EH (cell line): ENCODE measurements at regions not wholly inside any gene's neighbourhood (a gene's known extent, or its start where the extent isn't known, plus 50 kb on each side); places are given as distances from the start of the nearest gene placed in this dataset.

Source experiments
- DNase-seq: peaks from one replicate; pipeline ENCODE4 v3.0.0-alpha.2; 2015; ENCODE audit warnings: low read depth

DNA sequence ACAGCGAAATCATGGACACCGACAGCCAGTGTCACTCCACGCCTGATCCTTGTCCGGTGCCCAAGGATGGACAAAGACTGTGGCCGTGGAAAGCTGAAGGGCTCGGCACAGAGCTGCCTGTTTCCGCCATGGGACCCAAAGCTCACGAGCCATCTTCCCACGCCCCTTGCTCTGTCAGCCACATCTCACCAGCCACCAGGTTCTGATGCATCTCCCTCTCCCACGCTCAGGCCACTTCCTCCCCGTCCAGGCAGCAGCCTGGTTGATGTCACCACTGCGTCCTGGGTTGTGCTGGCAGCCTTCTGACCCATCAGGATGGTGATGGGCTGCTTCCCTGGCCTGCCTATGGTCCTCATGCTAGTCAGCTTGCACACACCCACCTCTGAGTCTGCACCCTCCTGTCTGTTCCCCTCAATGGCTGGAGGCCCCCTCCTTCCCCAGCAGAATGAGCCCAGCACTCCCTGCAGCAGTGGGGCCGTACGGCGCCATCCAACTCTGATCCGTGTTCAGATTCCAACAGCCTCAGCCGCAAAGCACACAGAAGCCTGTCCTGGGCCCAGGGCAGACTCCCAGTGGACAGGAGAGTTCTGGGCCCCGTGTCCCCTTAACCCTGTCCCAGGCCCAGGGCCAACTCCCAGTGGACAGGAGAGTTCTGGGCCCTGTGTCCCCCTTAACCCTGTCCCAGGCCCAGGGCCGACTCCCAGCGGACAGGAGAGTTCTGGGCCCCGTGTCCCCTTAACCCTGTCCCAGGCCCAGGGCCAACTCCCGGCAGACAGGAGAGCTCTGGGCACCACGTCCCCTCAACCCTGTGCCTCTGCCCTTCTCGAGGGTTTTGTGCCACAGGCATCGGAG is 259.5 kb downstream of the BRD1 start:
- DNase-seq, result no peak

DNA sequence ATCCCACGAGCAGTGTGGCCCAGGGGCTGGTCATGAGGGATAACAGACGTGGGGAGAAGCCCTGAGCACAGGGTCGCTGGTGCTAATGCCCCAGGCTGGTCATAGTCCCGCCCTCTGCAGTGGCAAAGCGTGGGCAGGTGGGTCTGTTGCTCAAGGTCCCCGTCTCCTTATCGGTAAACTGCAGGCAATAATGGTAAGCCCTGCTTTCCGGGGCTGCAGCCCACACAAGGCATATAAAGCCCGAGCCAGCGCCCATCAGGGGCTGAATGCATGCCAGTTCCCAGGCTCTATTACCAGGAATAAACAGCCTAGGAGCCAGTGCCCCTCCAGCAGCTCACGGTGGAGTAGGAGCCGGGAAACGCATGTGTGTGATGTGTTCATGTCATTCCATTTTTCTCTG is 261.0 kb downstream of the BRD1 start:
- no peak for DNase-seq

DNA sequence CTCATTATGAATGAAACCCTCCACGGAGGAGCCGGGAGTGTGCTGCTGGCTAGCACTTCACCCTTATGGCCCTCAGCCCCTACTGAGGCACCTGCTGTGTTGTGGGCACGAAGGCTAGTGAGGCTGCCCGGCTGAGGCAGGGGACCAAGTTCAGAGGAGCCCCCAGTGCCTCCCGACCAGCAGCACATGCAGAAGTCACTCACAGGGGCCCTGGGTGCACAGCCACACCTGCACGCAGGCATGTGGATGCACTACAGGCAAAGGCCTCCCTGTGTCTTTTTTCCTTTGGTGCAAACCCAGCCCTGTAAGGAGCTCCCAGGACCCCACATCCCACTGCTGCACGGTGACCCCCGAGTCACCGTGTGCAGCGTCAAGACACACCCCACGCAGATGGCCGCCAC is 261.5 kb downstream of the BRD1 start:
- no peak for DNase-seq

DNA sequence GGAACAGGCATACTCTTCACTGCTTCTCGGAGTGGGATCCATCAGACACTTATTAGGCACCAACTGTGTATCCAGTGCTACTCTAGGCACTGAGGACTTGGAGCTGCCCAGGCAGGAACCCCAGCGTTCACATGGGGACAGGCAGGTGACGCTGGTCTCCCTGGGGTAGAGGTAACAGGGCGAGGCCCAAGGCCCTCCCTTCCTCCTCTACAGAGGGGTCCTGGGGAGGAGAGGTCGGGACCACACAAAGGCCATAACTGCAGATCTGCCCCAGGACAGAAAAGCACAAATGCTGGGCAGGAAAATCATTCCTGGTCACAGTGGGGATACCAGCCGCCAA is 262.2 kb downstream of the BRD1 start:
- no peak for DNase-seq

DNA sequence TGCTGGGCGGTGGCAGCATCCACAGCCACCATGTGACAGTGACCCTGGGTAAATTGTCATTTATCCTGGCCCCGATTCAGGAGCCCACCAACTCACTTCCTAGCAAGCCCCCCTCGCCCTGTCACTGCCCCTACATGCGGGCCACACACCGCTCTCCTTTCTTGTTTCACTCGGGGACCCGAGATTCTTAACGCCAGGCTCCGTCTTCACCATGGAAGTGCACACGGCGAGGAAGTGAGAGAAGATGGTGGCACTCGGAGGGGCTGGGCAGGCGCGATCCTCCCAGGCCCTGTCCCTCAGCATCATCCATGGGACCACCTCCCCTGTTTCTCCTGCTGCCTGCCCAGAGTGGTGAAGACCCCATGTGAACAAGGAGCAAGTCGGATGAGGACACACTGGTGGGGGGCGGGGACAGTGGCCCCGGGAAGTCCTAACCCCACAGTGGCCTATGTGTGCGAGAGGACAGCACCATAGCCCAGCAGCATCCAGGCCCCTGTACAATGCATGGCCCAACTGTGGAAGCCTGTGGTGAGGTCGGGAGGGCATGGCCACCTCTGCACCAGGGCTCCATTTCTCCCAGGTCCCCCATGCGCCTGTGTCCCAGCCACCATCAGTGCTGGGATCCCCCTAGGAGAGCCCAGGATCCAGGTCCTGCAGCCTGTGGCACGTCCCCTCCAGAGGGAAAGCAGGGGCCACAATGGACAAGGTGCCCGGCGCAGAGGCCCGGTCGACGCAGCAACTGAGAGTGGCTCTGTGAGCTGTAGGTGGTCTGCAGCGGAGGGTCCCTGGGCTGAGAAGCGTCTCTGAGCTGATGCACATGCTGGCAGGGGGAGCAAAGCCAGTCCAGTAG is 262.8 kb downstream of the BRD1 start:
- DNase-seq, result no peak

DNA sequence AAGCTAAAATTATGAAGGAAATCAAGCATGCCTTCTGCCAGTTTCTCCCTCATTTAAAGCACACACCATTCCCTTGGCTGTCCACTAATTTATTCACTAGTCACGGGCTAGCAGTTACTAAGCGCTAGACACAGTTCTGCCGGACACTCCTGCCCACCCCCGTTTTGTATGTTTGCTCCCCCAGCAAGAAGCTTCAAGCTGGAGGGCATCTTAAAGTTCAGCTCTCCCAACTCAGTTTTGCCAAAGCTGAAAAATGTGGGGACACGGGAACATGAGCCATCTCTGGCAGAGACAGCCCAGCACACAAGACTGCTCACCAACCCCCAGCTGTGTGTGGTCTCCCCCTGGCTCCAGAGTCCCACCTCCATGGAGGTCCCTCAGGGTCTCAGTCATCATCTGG is 263.6 kb downstream of the BRD1 start:
- no peak for DNase-seq

DNA sequence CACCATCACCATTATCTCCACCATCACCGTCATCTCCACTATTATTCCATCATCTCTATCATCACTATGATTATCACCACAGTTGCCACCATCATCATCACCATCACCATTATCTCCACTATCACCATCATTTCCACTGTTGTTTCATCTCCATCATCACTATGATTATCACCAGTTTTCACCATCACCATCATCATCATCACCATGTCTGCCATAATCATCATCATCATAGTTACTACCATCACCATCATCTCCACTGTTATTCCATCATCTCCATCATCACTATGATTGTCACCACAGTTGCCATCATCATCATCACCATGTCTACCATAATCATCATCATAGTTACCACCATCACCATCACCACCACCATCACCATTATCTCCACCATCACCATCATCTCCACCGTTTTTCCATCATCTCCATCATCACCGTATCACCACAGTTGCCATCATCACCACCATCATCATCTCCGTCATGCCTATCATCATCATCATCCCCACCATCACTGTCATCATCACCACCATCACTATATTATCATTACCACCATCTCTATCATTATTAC is 264.9 kb downstream of the BRD1 start:
- no peak for DNase-seq

DNA sequence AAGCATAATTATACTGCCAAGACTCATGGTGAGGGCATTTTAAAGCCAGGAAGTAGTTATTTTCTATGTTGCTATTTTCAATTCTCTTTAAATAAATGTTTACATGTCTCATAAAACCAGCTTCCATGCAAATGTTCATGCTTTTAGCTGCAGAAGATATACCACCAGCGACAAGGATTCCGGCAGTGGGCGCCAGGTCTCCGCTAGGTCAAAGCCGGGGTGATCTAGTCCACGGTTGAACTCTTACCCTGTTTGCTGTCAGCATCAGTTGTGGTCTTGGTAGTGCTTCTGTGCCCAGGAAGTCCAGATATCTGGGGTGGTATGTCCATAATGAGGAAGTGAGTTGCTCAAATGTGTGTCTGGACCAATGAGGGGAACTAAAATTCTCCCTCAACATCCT is 265.7 kb downstream of the BRD1 start:
- DNase-seq, result no peak

DNA sequence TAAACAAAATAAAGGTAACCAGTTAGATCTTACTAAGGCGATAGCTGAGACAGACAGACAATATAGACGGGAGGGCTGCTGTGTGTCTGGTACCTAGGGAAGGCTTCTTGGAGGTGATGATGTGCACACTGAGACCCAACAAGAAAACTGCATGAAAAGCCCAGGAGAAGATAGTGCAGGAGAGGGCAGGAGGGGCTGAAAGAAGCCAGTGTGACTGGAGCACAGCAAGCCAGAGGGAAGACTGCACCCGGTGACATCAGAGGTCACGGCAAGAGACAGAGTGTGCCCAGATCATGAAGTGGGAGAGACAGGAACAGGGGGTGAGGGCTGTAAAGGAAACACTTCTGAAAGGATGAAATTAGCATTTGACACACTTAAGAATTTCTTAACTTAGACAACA is 266.3 kb downstream of the BRD1 start:
- DNase-seq, result no peak

DNA sequence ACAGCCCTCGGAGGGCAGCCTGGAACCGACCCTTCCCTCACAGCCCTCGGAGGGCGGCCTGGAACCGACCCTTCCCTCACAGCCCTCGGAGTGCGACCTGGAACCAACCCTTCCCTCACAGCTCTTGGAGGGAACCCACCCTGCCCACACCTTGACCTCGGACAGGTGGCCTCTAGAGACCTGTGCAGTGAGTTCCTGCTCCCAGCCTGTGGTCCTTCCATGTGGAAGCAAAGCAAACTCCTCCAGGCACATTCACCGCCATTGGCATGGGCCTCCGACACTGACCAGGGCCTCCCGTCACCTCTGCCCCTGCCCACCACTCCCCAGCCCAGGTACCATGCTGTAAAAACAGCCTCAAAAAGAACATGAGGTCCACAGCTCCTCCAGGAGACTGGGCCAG is 272.1 kb downstream of the BRD1 start:
- no peak for DNase-seq

DNA sequence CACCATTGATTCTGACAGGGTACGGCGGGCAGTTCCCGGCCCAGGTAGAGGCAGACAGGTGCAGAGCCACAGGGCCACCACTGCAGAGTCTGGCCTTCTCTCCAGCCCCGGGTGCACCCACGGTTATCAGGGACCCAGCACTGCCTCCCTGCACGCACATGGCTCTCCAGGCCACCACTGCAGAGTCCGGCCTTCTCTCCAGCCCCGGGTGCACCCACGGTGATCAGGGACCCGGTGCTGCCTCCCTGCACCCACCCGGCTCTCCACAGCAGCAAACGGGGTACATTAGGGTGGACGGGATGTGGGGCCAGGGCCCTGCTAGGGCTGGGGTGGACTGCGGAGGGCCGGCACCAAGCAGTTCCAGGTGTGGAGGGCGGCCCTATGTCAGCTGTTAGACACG is 272.9 kb downstream of the BRD1 start:
- no peak for DNase-seq

DNA sequence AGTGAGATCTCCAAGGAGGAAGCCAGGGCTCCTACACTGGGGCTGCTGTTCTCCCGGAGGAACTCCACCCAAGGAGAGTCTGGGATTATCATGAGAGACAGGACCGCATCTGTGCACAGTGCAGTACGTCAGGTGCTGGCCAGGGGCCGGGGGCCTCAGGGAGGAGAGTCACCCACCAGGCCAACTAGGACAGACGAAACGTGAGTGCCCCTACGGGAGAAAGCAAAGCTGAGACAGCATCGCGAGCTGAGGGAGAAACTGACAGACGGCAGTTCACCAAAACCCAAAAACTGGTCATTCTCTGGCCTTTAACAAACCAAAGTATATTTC is 273.4 kb downstream of the BRD1 start:
- DNase-seq, result no peak

DNA sequence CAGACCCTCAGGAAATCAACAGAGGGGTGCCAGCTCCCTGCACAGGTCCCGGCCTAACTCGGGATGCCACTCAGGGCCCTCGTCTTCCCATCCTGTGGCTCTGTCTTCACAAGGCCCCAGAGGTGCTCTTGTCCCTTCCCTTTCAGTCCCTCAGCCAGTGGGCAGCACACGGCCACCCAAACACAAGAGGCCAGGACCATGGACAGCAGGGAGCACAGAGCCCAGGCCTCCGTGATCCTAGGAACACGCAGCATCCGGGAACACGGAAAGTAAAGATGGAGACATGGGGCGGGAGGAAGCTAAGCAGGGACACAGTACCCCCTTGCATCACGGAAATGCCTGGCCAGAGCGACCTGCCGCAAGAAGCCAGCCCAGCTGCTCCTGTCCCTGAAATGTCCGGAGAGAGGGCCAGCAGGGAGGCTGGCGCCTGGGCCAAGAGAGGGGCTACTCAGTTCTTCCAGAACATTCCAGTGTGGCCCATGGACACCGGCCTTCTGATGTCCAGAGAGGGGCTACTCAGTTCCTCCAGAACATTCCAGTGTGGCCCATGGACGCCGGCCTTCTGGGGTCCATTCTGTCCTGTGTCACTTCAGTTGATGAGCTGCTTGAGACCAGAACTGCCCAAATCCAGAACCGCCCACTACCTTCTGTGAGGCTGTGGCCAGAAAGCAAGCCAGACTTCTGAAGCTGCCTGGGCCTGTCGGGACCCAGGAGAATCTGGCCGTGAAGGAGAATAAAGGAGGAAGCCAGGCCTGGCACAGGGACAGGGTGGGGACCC is 274.0 kb downstream of the BRD1 start:
- no peak for DNase-seq

DNA sequence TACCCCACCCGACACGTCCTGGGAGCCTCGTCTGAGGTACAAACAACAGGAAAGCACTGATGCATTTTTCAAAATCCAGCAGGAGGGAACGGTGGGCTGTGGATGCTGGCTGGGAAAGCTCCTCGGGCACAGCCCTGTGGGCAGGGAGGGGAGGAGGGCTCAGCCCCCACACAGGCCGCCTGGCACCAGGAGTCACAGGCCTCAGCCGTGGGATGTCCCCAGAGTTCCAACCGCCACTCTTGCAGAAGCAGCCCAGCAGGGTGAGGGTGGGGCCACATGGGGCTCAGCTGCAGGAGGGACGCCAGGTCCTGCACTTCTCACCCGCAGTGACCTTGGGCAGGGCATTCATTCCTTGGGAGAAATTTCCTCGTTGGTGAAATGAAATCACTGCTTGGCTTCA is 274.6 kb downstream of the BRD1 start:
- DNase-seq, result no peak

DNA sequence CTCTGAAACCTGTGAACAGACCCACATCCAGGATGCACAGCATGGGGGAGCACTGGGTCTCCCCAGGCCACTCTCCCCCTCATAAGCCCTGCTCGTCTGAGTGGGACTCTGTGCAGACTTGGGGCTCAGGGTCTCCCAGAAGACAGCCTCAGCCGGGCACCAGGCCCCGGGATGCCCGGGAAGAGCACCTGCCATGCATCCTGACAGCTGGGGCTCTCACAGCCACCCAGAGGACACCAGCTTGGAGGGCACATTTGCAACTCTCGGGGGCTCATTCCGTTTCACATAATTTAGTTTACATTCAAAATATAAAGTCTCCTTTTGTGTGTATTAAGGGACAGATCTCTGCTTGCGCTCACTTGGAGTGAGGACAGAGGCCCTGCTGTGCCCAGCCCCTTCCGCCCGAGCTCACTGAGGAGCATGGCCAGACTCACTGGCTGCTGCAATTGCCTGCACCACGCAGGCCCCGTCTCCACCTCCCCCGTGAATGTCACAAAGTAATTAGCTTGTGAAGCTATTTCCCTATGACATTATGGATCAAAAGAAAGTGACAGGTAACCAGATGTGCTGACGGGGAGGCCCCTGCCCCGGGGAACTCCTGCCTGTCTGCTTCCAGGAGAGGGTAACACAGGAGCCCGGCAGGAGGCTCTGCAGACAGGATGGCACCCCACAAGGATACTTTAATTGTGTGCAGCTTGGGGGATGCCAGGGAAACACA is 275.6 kb downstream of the BRD1 start:
- DNase-seq, result no peak

DNA sequence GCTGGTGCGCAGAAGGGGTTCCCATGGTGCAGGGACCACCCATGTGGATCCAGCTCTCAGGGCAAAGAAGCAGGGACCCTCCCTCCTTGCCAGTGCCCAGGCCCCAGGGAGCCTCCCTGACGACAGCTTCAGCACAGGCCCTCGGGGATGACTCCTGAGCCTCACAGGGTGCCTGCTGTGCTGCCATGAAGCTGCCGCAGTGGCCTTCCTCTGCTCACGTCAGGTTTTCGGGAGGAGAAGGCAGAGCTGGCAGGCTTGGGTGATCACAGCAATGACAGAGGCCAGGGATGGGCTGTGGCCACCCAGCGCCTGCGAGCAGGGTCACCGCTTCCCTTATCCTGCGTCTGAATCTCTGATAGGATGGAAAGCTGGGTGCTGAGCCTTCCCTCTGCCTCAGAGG is 276.2 kb downstream of the BRD1 start:
- no peak for DNase-seq

DNA sequence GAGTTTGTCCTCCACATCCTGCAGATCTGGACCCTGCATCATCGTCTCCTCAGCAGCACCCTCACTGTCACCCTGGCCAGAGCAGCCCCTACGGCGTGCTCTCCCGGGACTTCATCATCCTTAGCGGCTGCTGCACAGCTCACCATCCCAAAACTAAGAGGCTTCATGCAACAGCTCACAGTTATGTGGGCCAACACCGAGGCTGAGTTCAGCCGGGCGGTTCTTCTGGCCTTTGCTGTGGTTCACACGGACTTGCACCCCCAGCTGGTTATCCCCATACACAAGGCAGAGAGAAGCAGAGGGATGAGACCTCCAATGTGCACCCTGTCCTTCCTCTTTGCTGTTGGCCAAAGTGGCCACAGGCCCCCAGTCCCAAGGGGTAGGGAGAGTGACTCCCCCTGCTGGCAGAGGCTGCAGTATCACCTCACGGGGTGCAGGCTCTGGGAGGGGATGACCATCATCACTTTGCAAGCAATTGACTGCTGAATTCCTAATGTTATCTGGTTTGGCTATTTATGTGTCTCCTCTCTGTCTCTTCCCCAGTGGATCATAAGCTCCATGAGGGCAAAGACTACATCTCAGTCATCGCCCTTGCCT is 276.8 kb downstream of the BRD1 start:
- DNase-seq, result no peak

DNA sequence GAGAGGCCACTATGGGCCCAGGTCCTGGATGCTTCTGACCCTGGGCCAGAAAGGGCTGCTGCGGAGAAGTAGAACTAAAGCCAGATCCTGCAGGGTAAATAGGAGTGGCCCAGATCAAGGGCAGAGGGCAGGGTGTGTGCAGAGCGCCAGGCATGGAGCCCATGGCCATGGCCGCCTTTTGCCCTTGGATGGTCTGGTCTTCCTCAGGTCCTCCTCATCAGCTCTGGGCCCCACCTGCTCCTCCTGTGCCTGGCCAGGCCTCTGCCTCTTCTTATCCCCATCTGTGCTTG is 277.6 kb downstream of the BRD1 start:
- no peak for DNase-seq

DNA sequence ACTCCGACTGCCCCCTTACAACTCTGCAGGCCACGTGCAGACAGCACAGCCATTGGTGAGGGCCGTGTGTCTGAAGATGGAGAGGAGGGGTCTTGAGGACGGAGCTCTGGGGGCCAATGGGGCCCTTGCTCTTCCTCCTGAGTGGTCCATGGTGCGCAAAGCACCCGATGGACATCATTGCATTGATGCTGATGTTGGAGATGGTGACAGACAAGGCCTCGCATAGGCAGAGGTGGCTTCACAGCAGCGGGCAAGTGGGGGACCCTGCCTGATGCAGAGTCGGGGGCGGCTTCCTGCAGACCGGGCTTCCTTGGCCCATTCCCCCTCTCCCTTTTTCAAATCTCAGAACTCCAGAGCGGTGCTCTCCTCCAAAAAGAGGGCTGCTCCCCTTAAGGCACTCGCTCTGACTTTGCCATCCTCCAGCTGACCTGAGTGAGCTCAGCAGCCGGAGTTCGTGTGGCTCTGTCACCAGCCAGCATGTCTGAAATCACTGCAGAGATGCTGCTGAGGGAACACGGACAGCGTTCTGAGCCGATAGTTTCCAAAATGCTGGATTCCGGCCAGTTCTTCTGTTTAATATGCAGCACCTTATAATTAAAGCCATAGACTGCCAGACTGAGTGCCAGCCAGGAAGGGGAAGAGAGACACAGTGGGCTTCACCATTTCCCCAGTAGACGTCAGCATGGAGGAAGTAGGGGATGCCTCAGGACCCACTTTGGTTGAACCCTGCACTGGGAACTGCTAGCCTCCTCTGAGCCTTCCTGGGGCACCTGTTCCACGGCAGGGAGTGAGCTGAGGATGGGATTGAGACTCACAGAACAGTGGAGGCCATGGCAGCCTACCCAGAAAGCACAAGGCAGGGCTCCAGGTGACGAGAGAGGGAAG is 278.2 kb downstream of the BRD1 start:
- DNase-seq, result no peak

DNA sequence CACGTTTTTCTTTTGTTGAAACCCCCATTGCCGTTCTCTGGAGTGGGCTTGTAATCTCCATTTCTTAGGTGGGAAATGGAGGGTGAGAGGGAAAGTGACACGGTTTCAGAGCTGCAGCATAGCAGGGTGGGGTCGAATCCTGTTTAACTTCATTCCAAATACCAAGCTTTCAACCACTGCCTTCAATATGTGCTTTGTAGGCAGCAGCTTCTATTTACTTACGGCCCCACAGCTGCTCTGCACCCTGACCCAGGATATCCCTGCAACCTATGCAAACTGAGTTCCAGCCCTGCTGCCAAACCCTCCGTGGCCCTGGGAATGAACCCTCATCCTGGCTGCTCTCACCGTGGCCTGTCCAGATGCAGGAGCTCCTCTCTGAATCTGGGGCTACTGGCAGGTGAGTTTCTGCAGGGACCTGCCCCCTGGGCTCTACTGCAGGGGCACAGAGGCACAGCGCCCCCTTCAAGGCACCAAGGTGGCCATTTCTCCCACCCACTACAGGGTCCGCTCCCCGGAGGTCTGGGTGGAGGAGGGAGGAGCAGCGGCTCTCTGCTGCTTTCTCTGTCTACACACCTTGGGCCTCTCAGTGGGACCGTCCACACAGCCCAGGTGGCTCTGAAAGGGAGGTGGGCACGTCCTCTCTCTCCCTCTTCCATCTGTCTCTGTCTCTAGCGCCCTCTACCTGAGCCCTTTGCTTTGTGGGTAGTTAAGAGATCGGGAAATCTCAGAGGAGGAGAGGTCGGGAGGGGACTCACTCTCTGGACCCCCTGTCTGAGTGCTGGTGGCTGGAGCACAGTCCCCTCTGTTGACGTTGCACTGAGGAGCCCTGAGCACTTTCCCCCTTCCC is 279.1 kb downstream of the BRD1 start:
- DNase-seq, result no peak
